HG02623 (cell line): ENCODE measurements at regions not wholly inside any gene's neighbourhood (a gene's known extent, or its start where the extent isn't known, plus 50 kb on each side); places are given as distances from the start of the nearest gene placed in this dataset.

ENCODE experiments used
- ATAC-seq: cut with Tn5 transposase; IDR thresholded peaks from one replicate; pipeline ENCODE4 v1.9.1; 2021; ENCODE audit warnings: moderate library complexity; ENCODE audit not compliant: unreplicated experiment

DNA sequence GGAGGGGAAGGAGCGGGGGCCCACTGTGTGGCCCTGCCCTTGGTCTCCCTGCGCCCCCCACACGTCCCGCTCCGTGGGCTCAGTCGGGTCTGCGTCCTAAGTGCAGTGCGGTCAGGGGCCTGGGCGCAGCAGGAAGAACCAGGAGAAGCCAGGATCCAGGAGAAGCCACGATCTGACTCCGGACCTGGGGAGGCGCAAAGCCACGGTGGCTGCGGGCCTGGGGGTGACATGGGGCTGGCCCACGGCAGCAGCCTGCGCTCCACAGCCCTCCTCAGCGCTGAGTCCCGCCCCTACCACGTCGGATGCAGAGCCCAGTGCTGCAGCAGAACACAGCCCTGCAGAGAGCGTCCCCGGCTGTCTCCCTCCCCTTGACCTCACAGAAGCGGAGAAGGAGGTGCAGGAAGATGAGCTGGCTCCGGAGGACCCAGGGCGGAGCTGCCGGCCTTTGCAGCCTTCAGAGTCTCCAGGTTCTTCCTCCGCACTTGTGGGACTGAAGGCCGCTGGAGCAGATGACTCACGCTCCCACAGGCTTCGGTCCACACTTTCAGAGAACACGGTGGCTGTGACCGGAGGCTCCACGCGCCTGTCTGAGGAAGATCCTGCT is 589.2 kb upstream of the SALL3 start:
- ATAC-seq: no peak

GRCh38 chr18:78390952-78391348 is 588.7 kb upstream of the SALL3 start:
- ATAC-seq: no peak

GRCh38 chr18:78393086-78393862 is 586.3 kb upstream of the SALL3 start:
- no peak for ATAC-seq

GRCh38 chr18:78396077-78396476 is 583.5 kb upstream of the SALL3 start:
- ATAC-seq: no peak

- ATAC-seq: no peak
Observed at GRCh38 chr18:78396756-78397155, 582.9 kb upstream of the SALL3 start.

DNA sequence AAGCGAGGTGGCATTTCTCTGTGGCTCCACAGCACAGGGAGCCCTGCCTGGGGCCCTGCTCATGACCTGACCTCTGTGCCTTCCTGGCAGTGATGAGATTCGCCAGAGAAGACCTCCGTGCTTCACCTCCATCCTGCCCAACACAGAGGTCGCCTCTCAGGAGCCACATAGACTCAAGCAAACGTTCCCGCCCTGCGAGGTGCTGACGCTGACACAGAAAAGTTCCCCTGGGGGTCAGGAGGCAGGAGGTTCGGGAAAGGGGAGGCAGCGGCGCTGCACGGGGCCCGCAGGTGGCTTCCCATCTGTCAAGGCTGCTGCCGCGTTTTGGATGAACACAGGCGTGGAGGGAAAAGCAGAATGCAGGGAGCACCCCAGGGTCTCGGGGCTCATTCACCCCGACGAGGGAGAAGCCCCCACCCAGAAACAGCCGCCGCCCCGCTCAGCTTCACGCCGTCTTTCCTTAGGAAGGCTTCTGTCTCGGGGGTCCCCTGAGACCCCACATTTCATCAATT is 579.6 kb upstream of the SALL3 start:
- no peak for ATAC-seq

DNA sequence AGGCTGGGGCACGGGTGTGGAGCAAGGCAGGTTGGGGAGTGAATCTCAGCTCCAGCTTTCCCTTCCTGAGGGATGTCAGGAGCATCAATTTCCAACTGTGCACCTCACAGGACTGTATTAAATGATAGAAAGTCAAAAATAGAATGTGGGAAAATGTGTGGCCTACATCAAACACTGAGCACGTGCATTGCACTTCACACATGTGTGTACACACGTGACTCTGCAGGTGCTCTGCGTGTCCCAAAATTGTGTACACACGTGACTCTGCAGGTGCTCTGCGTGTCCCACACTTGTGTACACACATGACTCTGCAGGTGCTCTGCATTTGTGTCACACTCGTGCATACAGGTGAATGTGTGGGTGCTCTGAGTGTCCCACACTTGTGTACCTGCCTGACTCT is 577.2 kb upstream of the SALL3 start:
- ATAC-seq: no peak

GRCh38 chr18:78402966-78403365 is 576.7 kb upstream of the SALL3 start:
- ATAC-seq: no peak

DNA sequence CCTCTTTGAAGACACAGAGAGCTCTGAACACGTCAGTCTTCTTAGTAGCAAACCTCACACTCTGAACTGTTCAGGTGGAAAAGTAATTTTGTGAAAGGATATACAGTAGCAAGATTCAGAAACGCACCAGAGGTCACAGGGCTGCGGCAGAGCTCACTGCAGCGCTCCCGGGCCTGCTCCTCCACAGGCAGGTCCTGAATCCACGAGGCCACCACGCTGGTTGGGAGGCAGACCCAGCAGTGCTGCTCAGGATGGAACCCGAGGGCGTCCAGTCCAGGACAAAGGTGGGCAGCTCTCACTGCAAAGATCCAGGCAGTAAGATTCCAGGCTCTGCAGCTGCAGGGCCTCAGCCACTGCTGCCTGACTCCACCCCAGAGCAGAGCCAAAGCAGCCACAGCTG is 576.2 kb upstream of the SALL3 start:
- no peak for ATAC-seq

- ATAC-seq: no peak
Observed at GRCh38 chr18:78405763-78406162, 573.9 kb upstream of the SALL3 start.

GRCh38 chr18:78406743-78407465 is 572.7 kb upstream of the SALL3 start:
- no peak for ATAC-seq

DNA sequence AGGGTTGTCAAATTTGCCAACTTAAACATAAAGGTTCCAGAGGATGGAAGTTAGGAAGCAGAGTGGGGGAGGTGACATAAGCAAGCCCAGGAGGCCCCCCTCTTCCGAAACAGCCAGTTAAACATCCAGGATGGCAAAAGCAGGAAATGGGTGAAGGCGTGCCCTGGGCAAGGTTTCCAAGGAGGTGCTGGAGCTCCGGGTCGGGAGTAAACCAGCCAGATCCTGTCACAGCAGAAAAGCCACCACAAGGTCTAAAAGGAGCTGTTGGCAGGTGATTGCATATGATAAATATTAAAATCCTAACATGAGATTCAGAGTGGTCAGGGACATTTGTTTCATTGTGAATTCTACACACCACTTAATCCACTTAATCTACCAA is 572.2 kb upstream of the SALL3 start:
- ATAC-seq: no peak

GRCh38 chr18:78408623-78409022 is 571.0 kb upstream of the SALL3 start:
- no peak for ATAC-seq

DNA sequence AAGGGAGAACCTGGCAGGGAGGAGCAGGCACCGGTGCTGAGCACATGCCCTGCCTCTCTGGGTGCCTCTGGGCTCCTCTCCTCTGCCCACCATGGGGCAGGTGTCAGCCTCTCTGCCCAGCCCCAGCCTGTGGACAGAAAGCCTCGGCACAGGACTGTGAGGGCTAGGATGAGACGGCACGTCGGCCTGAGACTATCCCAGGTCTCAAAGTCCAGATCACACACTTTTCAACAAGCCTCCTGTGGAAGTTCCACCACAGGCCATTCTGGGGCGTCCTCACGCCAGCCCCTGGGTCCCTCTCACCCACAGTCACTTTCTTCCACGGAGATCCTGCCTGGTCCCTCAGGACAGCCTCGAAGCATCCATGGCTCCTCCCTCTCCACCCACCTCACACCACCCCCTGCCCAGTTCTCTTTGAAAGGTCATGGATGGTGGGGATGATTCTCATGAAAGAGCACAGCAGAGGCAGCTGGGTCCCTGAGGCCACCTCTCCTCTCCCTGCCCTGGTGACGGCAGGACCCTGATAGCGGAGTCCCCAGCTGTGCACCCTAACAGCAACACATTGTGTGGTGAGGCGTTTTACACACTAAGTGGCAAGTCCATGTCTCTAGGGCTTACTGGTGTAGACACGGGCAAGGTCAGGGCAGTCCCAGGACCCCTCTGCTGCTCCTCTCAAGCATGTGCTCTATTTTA is 569.4 kb upstream of the SALL3 start:
- ATAC-seq: no peak

- ATAC-seq: no peak
Observed at GRCh38 chr18:78411539-78411938, 568.1 kb upstream of the SALL3 start.

- no peak for ATAC-seq
Observed at GRCh38 chr18:78414302-78414701, 565.3 kb upstream of the SALL3 start.

- ATAC-seq: no peak
Observed at GRCh38 chr18:78416853-78417252, 562.8 kb upstream of the SALL3 start.

DNA sequence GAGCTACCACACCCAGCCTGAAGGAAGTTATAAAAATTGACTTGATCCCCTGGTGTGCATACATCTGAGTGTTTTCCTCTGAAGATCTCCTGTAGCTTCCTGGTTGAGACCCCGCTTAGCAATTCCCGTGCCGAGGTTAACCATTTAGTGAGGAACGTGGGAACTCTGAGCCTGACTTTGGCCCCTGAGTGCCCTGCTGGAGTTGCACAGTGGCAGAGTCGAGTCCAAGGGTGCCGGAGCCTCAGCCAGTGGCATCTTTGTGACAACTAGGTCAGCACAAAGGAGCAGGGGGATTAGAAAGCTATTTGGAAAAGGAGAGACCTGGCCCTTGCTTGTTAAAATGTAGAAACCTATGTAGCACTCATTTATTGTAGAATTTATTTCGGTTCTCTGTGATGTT is 561.2 kb upstream of the SALL3 start:
- no peak for ATAC-seq

GRCh38 chr18:78419171-78419570 is 560.4 kb upstream of the SALL3 start:
- no peak for ATAC-seq

GRCh38 chr18:78420116-78420515 is 559.5 kb upstream of the SALL3 start:
- no peak for ATAC-seq

DNA sequence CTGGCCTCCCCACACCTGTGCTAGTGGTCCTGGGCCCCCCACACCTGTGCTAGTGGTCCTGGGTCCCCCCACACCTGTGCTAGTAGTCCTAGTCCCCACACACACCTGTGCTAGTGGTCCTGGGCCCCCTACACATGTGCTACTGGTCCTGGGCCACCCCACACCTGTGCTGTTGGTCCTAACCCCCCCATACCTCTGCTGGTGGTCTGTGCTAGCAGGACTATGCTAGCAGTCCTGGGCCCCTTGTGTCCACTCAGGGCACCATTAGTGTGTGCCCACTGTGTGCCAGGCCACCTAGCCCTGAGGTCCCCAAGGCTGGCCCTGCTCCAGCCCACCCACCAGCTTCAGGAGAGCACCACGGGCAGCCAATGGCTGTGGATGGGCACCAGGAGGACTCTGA is 558.2 kb upstream of the SALL3 start:
- ATAC-seq: no peak
